Epithelial cell of esophagus (primary cell): ENCODE measurements at regions not wholly inside any gene's neighbourhood (a gene's known extent, or its start where the extent isn't known, plus 50 kb on each side); places are given as distances from the start of the nearest gene placed in this dataset.

Experiments
- DNase-seq: peaks from one replicate; pipeline ENCODE4 v3.0.0; 2010; ENCODE audit warnings: low read depth
- H3K4me3 ChIP-seq: 2 replicates; pipeline ENCODE4 v1.5.1; 2011; ENCODE audit warnings: mild to moderate bottlenecking, low read length, control low read depth
- CTCF ChIP-seq: IDR thresholded peaks from 2 replicates; pipeline ENCODE4 v1.5.1; 2011; ENCODE audit warnings: low read depth, mild to moderate bottlenecking, low read length, control low read depth, inconsistent platforms; ENCODE audit not compliant: insufficient read depth; ENCODE audit errors: missing control alignments

GRCh38 chr18:47519277-47519676 is 267.8 kb upstream of the SKOR2 start:
- no peak for TF ChIP-seq CTCF
- no peak for DNase-seq
- no peak overlapping the region for H3K4me3 ChIP-seq

- no peak for DNase-seq
- no peak overlapping the region for H3K4me3 ChIP-seq
- no peak for TF ChIP-seq CTCF
Observed at GRCh38 chr18:47513614-47514013, 262.2 kb upstream of the SKOR2 start.

- TF ChIP-seq CTCF = no peak
- no peak for DNase-seq
- no peak overlapping the region for H3K4me3 ChIP-seq
Observed at GRCh38 chr18:47512726-47513435, 261.4 kb upstream of the SKOR2 start.

- TF ChIP-seq CTCF = no peak
- no peak for DNase-seq
- H3K4me3 ChIP-seq = no peak overlapping the region
Observed at GRCh38 chr18:47512056-47512455, 260.6 kb upstream of the SKOR2 start.

- no peak for TF ChIP-seq CTCF
- no peak overlapping the region for H3K4me3 ChIP-seq
- no peak for DNase-seq
Observed at GRCh38 chr18:47510831-47511230, 259.4 kb upstream of the SKOR2 start.

GRCh38 chr18:47507651-47508050 is 256.2 kb upstream of the SKOR2 start:
- H3K4me3 ChIP-seq = no peak overlapping the region
- TF ChIP-seq CTCF = no peak
- no peak for DNase-seq

- no peak for DNase-seq
- H3K4me3 ChIP-seq = no peak overlapping the region
- TF ChIP-seq CTCF = no peak
Observed at GRCh38 chr18:47506897-47507296, 255.4 kb upstream of the SKOR2 start.
